SK-N-MC (cell line): ENCODE measurements at regions not wholly inside any gene's neighbourhood (a gene's known extent, or its start where the extent isn't known, plus 50 kb on each side); places are given as distances from the start of the nearest gene placed in this dataset.

Source experiments
- EZH2 ChIP-seq: fragments of 200-600 bp; sonication (generic); IDR thresholded peaks from one replicate; pipeline ENCODE4 v1.6.1; 2017; ENCODE audit warnings: antibody characterized with exemption
- FOXP2 ChIP-seq: optimal IDR thresholded peaks from 2 replicates; pipeline ENCODE3; 2011; ENCODE audit warnings: mild to moderate bottlenecking, moderate library complexity; ENCODE audit not compliant: insufficient read depth; ENCODE audit errors: extremely low read length, control extremely low read depth
- POLR2AphosphoS5 ChIP-seq: IDR thresholded peaks from 2 replicates; pipeline ENCODE4 v1.6.1; 2012; ENCODE audit warnings: mild to moderate bottlenecking, low read depth, low read length, borderline replicate concordance

DNA sequence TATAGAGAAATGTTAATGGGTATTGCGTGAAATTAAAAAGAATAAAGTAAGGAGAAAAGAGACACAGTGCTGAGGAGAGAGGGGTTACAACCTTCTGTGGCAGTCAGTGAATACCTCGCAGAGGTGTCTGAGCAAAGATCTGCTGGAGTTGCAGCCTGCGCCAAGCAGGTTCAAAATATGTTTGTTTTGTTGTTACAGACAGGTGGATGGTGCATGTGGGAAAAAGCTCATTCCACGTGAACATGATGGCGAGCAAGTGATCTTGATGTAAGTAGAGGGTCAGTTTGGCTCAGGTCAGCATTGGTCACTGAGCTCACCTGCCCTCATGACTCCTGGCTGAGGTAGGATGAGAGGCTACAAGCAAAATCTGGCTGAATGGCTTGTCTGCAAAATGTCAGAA is 66.2 kb downstream of the SOX11 start:
- TF ChIP-seq POLR2AphosphoS5, result no peak
- no peak for TF ChIP-seq EZH2
- TF ChIP-seq FOXP2, result no peak
